ENCODE measurements at regions not wholly inside any gene's neighbourhood (a gene's known extent, or its start where the extent isn't known, plus 50 kb on each side); places are given as distances from the start of the nearest gene placed in this dataset.
"Not testable (repeated sequence)": the region's sequence is repeated elsewhere in the genome, so short reads cannot be mapped to it uniquely, and the experiment has no call there.

GRCh38 chr22:22714600-22715335, 70.4 kb downstream of the GGTLC2 start:
- FAIRE-seq: peak; percentile 86
- DNase-seq (ENCODE audit: extremely low spot score, insufficient read length, low read depth): no peak

- no peak for FAIRE-seq
- no peak for DNase-seq (ENCODE audit: extremely low spot score, insufficient read length, low read depth)
Observed at GRCh38 chr22:22716136-22716665, 71.8 kb downstream of the GGTLC2 start.

GRCh38 chr22:22717664-22718063, 73.2 kb downstream of the GGTLC2 start:
- no peak for DNase-seq (ENCODE audit: extremely low spot score, insufficient read length, low read depth)
- FAIRE-seq: no peak

- DNase-seq (ENCODE audit: extremely low spot score, insufficient read length, low read depth) (peak; percentile 61), FAIRE-seq (no peak)
Observed at GRCh38 chr22:22720201-22720723, 75.8 kb downstream of the GGTLC2 start.

- FAIRE-seq (peak; percentile 99), DNase-seq (ENCODE audit: extremely low spot score, insufficient read length, low read depth) (no peak)
Observed at GRCh38 chr22:22720724-22721261, 76.4 kb downstream of the GGTLC2 start.

- no peak for DNase-seq (ENCODE audit: extremely low spot score, insufficient read length, low read depth)
Observed at GRCh38 chr22:22721681-22722354, 77.4 kb downstream of the GGTLC2 start.

GRCh38 chr22:22728382-22728781, 84.0 kb downstream of the GGTLC2 start:
- FAIRE-seq: no peak
- no peak for DNase-seq (ENCODE audit: extremely low spot score, insufficient read length, low read depth)

More at GRCh38 chr22:22721681-22722354, 77.4 kb downstream of the GGTLC2 start:
- peak; percentile 89 for FAIRE-seq

GRCh38 chr22:22730655-22731373, 86.4 kb downstream of the GGTLC2 start:
- no peak for FAIRE-seq

GRCh38 chr22:22731374-22731676, 86.9 kb downstream of the GGTLC2 start:
- FAIRE-seq: no peak
- no peak for DNase-seq (ENCODE audit: extremely low spot score, insufficient read length, low read depth)

More at GRCh38 chr22:22730655-22731373, 86.4 kb downstream of the GGTLC2 start:
- DNase-seq (ENCODE audit: extremely low spot score, insufficient read length, low read depth): no peak

- FAIRE-seq; DNase-seq (ENCODE audit: extremely low spot score, insufficient read length, low read depth): not testable (repeated sequence)
Observed at GRCh38 chr22:22733006-22733405, 88.6 kb downstream of the GGTLC2 start.

GRCh38 chr22:22733881-22734373, 89.5 kb downstream of the GGTLC2 start:
- FAIRE-seq: no peak
- DNase-seq (ENCODE audit: extremely low spot score, insufficient read length, low read depth): no peak

- not testable (repeated sequence) for FAIRE-seq; DNase-seq (ENCODE audit: extremely low spot score, insufficient read length, low read depth)
Observed at GRCh38 chr22:22734395-22735272, 90.2 kb downstream of the GGTLC2 start.

GRCh38 chr22:22735276-22735675, 90.9 kb downstream of the GGTLC2 start:
- FAIRE-seq: peak; percentile 12
- not testable (repeated sequence) for DNase-seq (ENCODE audit: extremely low spot score, insufficient read length, low read depth)

- DNase-seq (ENCODE audit: extremely low spot score, insufficient read length, low read depth) (no peak), FAIRE-seq (peak; percentile 15)
Observed at GRCh38 chr22:22735695-22736611, 91.5 kb downstream of the GGTLC2 start.

GRCh38 chr22:22737590-22737989, 93.2 kb downstream of the GGTLC2 start:
- FAIRE-seq (no peak), DNase-seq (ENCODE audit: extremely low spot score, insufficient read length, low read depth) (no peak)

GRCh38 chr22:22738959-22739585, 94.7 kb downstream of the GGTLC2 start:
- FAIRE-seq (no peak), DNase-seq (ENCODE audit: extremely low spot score, insufficient read length, low read depth) (no peak)

- DNase-seq (ENCODE audit: extremely low spot score, insufficient read length, low read depth) (no peak), FAIRE-seq (no peak)
Observed at GRCh38 chr22:22740560-22741276, 96.3 kb downstream of the GGTLC2 start.
